K562 (cell line): ENCODE measurements at regions not wholly inside any gene's neighbourhood (a gene's known extent, or its start where the extent isn't known, plus 50 kb on each side); places are given as distances from the start of the nearest gene placed in this dataset.
A peak's percentile ranks its signal among the peaks of the same experiment; 100 is the strongest.

Source experiments
- ADNP ChIP-seq: fragments of 200-800 bp; sonication (Bioruptor generic); IDR thresholded peaks from 2 replicates; pipeline ENCODE4 v1.6.1; 2016; ENCODE audit warnings: missing genetic modification characterization, missing compliant biosample characterization
- BRD4 ChIP-seq: fragments of 200-600 bp; sonication (generic); IDR thresholded peaks from 2 replicates; pipeline ENCODE4 v1.6.1; 2017; ENCODE audit warnings: inconsistent platforms
- E2F6 ChIP-seq, 2 experiments: IDR thresholded peaks; 2 replicates each; pipeline ENCODE4 v1.6.1; 2011; ENCODE audit warnings: borderline replicate concordance in 1 of 2, control low read depth in 1 of 2, low read depth in 1 of 2, low read length in 1 of 2, mild to moderate bottlenecking in 1 of 2, mixed read lengths in 1 of 2, moderate library complexity in 1 of 2; ENCODE audit not compliant: insufficient read depth in 1 of 2, insufficient read length in 1 of 2, poor library complexity in 1 of 2, severe bottlenecking in 1 of 2; ENCODE audit errors: extremely low read depth in 1 of 2
- EZH2 ChIP-seq: IDR thresholded peaks from 2 replicates; pipeline ENCODE4 v1.6.1; 2012; ENCODE audit warnings: low read depth, mild to moderate bottlenecking, inconsistent platforms, low read length, borderline replicate concordance
- GTF2F1 ChIP-seq: IDR thresholded peaks from 2 replicates; pipeline ENCODE4 v1.6.1; 2011; ENCODE audit warnings: low read depth, low read length, improper control_type of control experiment
- HNRNPLL ChIP-seq: fragments of 200-400 bp; formaldehyde crosslinking; IDR thresholded peaks from 2 replicates; pipeline ENCODE4 v1.6.1; 2017; ENCODE audit warnings: low read length, low read depth, mild to moderate bottlenecking; ENCODE audit not compliant: poor library complexity, severe bottlenecking
- KAT2B ChIP-seq: IDR thresholded peaks from one replicate; pipeline ENCODE4 v1.6.1; 2012; ENCODE audit warnings: low read depth, mild to moderate bottlenecking, control low read depth, inconsistent platforms, low read length, moderate library complexity
- MCM3 ChIP-seq: fragments of 450-650 bp; IDR thresholded peaks from 2 replicates; pipeline ENCODE4 v1.6.1; 2016
- NFE2L1 ChIP-seq: fragments of 450-650 bp; IDR thresholded peaks from 2 replicates; pipeline ENCODE4 v1.6.1; 2016; ENCODE audit warnings: missing genetic modification characterization, low read depth, mild to moderate bottlenecking, missing compliant biosample characterization, moderate library complexity, borderline replicate concordance
- POU5F1 ChIP-seq: fragments of 150-350 bp; IDR thresholded peaks from 2 replicates; pipeline ENCODE4 v1.6.1; 2014; ENCODE audit warnings: borderline replicate concordance, low read length, low read depth, mild to moderate bottlenecking; ENCODE audit not compliant: partially characterized antibody
- SRF ChIP-seq, 2 experiments: fragments of 250-450, 450-650 bp in 1 of 2; sonication (Bioruptor Pico) in 1 of 2; sonication (generic) in 1 of 2; formaldehyde crosslinking; IDR thresholded peaks; 2 replicates each; pipeline versions ENCODE4 v1.5.0 to v1.5.1; 2020 to 2022; ENCODE audit warnings: mild to moderate bottlenecking in 1 of 2, missing genetic modification reagents in 1 of 2
- U2AF1 ChIP-seq: fragments of 200-400 bp; formaldehyde crosslinking; optimal IDR thresholded peaks from 2 replicates; pipeline ENCODE3; 2017; ENCODE audit warnings: mild to moderate bottlenecking, low read depth, low read length, moderate library complexity
- ZBTB26 ChIP-seq: fragments of 450-650 bp; formaldehyde crosslinking; IDR thresholded peaks from 2 replicates; pipeline ENCODE4 v1.4.0; 2022; ENCODE audit warnings: missing genetic modification characterization
- ZFP1 ChIP-seq: fragments of 450-650 bp; formaldehyde crosslinking; IDR thresholded peaks from 2 replicates; pipeline ENCODE4 v1.4.0; 2020; ENCODE audit warnings: mild to moderate bottlenecking, mixed read lengths
- ZKSCAN3 ChIP-seq: fragments of 250-450 bp; sonication (Bioruptor Pico); IDR thresholded peaks from 2 replicates; pipeline ENCODE4 v1.4.0; 2020
- ZNF224 ChIP-seq: sonication (generic); formaldehyde crosslinking; IDR thresholded peaks from 2 replicates; pipeline ENCODE4 v1.8.0; 2022; ENCODE audit warnings: mild to moderate bottlenecking, missing genetic modification reagents
- ZNF398 ChIP-seq: fragments of 250-450 bp; sonication (Bioruptor Pico); IDR thresholded peaks from 2 replicates; pipeline ENCODE4 v1.8.0; 2021; ENCODE audit warnings: moderate library complexity, mild to moderate bottlenecking, inconsistent platforms
- ZNF57 ChIP-seq: fragments of 450-650 bp; formaldehyde crosslinking; IDR thresholded peaks from 2 replicates; pipeline ENCODE4 v1.4.0; 2020; ENCODE audit warnings: mild to moderate bottlenecking, moderate library complexity
- TF ChIP-seq, protein P1 (sequence below), 3 experiments: IDR thresholded peaks in 2 of 3; conservative IDR thresholded peaks in 1 of 3; 2 replicates each; pipeline ENCODE4 v1.5.1; 2011 to 2012; ENCODE audit warnings: low read length in 3 of 3, mild to moderate bottlenecking in 3 of 3, control low read depth in 2 of 3, improper control_type of control experiment in 1 of 3, inconsistent platforms in 1 of 3, low read depth in 1 of 3, mixed read lengths in 1 of 3, moderate library complexity in 1 of 3; ENCODE audit not compliant: insufficient read depth in 2 of 3

DNA sequence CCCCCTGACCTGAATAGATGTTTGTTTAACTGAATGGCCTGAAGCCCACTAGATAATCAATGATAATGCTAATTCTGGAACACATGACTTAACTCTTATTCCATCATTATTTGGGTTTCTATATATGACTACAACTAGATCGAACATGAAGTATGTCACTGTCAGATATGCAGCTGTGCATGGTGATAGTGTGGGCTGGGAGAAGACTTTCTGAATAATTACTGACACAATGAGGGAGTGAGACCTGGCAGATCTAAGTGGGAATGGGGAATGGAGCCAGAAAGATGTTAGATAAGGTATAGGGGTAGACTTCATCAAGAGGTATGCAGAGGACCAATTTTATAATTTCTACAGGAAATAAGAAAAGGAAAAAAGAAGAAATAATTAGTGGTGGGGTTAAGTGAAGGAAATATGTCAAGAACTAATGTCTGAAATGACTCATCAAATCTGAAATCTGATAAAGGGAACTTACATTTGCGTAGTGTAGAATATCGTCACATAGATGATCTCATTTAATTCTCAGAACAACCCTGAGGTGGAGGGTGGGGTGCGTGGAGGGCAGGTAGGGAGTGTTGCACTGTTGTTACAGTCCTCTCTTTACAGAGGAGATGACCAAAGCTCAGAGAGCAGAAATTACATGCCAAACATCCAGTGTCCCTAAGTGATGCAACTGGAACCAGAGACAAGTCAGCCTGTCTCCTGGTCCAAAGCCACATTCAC lies 68.2 kb upstream of the EED start (continued):
- TF ChIP-seq SRF (CRISPR knock-in tag; IDR thresholded peaks at IDR 0.05): no peak
- TF ChIP-seq POU5F1: no peak
- TF ChIP-seq ZNF224 (CRISPR knock-in tag): no peak
- no peak for TF ChIP-seq KAT2B
- TF ChIP-seq ZNF57 (CRISPR knock-in tag): no peak
- TF ChIP-seq NFE2L1 (tag): peak; percentile 93
- peak; percentile 74 for TF ChIP-seq ADNP (tag)
- no peak for TF ChIP-seq EZH2
- TF ChIP-seq MCM3: no peak
- no peak for TF ChIP-seq E2F6 (IDR thresholded peaks at IDR 0.05; ENCODE audit: borderline replicate concordance in 1 of 2, extremely low read depth in 1 of 2, insufficient read depth in 1 of 2, insufficient read length in 1 of 2, low read depth in 1 of 2, low read length in 1 of 2, poor library complexity in 1 of 2, severe bottlenecking in 1 of 2)
- TF ChIP-seq, protein P1, sequence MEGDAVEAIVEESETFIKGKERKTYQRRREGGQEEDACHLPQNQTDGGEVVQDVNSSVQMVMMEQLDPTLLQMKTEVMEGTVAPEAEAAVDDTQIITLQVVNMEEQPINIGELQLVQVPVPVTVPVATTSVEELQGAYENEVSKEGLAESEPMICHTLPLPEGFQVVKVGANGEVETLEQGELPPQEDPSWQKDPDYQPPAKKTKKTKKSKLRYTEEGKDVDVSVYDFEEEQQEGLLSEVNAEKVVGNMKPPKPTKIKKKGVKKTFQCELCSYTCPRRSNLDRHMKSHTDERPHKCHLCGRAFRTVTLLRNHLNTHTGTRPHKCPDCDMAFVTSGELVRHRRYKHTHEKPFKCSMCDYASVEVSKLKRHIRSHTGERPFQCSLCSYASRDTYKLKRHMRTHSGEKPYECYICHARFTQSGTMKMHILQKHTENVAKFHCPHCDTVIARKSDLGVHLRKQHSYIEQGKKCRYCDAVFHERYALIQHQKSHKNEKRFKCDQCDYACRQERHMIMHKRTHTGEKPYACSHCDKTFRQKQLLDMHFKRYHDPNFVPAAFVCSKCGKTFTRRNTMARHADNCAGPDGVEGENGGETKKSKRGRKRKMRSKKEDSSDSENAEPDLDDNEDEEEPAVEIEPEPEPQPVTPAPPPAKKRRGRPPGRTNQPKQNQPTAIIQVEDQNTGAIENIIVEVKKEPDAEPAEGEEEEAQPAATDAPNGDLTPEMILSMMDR (IDR thresholded peaks at IDR 0.05 in 2 of 3, conservative IDR thresholded peaks at IDR 0.05 in 1 of 3; ENCODE audit: insufficient read depth in 2 of 3, low read depth in 1 of 3, low read length in 3 of 3): no peak
- no peak for TF ChIP-seq ZKSCAN3
- TF ChIP-seq ZNF398: no peak
- TF ChIP-seq BRD4: no peak
- TF ChIP-seq HNRNPLL: no peak
- no peak for TF ChIP-seq GTF2F1
- no peak for TF ChIP-seq U2AF1
- no peak for TF ChIP-seq ZFP1 (CRISPR knock-in tag)
- no peak for TF ChIP-seq ZBTB26 (CRISPR knock-in tag)
